Body of pancreas (tissue), 4 donors: ENCODE measurements at regions not wholly inside any gene's neighbourhood (a gene's known extent, or its start where the extent isn't known, plus 50 kb on each side); places are given as distances from the start of the nearest gene placed in this dataset.

Source experiments
- POLR2A ChIP-seq, 3 donors: fragments of 450-650 bp; IDR thresholded peaks; one replicate each; pipeline ENCODE4 v1.6.1; 2016; ENCODE audit warnings: antibody characterized with exemption in 3 of 3, mild to moderate bottlenecking in 2 of 3
- TF ChIP-seq, protein P1 (sequence below), 7 experiments: fragments of 450-650 bp in 4 of 7; fragments of 200-600 bp in 3 of 7; sonication (generic) in 3 of 7; IDR thresholded peaks; one replicate each; pipeline ENCODE4 v1.5.1; 2016 to 2019; ENCODE audit warnings: antibody characterized with exemption in 7 of 7

DNA sequence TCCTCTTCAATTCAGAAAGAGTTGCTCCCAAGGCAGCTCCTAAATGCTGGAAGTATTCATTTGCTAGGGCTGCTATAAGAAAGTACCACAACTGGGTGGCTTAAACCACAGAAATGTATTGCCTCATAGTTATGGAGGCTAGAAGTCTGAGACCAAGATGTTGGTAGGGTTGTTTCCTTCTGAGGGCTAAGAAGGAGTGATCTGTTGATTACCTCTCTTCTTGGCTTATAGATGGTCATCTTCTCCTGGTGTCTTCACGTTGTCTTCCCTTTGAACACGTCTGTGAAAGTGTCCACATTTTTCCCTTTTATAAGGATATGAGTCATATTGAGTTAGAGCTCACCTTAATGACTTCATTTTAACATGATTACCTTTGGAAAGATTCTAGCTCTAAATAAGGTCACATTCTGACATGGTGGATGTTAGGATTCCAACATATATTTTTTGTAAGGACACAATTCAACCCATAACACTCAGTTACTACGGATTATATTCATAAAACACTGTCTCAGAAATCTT, 266.3 kb downstream of the SPATA18 start:
- TF ChIP-seq, protein P1, sequence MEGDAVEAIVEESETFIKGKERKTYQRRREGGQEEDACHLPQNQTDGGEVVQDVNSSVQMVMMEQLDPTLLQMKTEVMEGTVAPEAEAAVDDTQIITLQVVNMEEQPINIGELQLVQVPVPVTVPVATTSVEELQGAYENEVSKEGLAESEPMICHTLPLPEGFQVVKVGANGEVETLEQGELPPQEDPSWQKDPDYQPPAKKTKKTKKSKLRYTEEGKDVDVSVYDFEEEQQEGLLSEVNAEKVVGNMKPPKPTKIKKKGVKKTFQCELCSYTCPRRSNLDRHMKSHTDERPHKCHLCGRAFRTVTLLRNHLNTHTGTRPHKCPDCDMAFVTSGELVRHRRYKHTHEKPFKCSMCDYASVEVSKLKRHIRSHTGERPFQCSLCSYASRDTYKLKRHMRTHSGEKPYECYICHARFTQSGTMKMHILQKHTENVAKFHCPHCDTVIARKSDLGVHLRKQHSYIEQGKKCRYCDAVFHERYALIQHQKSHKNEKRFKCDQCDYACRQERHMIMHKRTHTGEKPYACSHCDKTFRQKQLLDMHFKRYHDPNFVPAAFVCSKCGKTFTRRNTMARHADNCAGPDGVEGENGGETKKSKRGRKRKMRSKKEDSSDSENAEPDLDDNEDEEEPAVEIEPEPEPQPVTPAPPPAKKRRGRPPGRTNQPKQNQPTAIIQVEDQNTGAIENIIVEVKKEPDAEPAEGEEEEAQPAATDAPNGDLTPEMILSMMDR (IDR thresholded peaks at IDR 0.05): no peak
- TF ChIP-seq POLR2A (IDR thresholded peaks at IDR 0.05): no peak
